ENCODE measurements at regions not wholly inside any gene's neighbourhood (a gene's known extent, or its start where the extent isn't known, plus 50 kb on each side); places are given as distances from the start of the nearest gene placed in this dataset.

DNA sequence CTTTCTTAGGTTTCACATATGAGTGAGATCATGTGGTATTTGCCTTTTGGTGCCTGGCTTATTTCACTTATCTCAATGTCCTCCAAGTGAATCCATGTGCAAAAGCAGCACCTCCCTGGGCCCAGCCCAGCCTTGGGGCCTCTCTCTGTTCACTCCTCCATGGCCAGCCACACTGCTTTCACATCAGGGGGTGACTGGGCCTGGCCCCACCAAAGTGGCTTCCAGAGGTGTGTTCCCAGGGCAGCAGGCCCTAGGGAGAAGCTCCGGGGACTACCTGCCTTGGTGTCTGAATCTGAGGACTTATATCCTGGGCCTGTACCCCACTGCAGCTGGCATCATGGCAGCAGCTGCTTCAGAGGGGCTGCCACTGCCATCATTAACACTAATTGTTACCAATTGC lies 829.9 kb upstream of the SLITRK5 start:
- Histone ChIP-seq H3K4me2 (ENCODE audit: insufficient read depth, insufficient read length, low read length) (no peak overlapping the region), H3K4me1 (ENCODE audit: insufficient read depth, low read length) (no peaks in the 10 kb centered on the region), H3K14ac (ENCODE audit: insufficient read depth, low read length) (no peak overlapping the region), H3K9ac (ENCODE audit: extremely low read depth, insufficient read length, low read length) (no peak overlapping the region), H3K27me3 (ENCODE audit: insufficient read depth, low read length) (no peaks in the 10 kb centered on the region), H4K8ac (replicated peaks; ENCODE audit: insufficient read length, low read depth, low read length) (no peak overlapping the region), H2BK120ac (ENCODE audit: low read depth, low read length, poor library complexity, severe bottlenecking) (no peak overlapping the region), H3K18ac (ENCODE audit: insufficient read length, low read depth, low read length) (no peak overlapping the region), H2AK5ac (ENCODE audit: insufficient read length, low read length) (no peak overlapping the region), H3K56ac (ENCODE audit: insufficient read length, low read depth, low read length) (no peak overlapping the region), H2AFZ (ENCODE audit: low read length) (no peak overlapping the region), H2BK12ac (ENCODE audit: insufficient read length, low read depth, low read length) (no peak overlapping the region), H3K23me2 (ENCODE audit: insufficient read length, low read depth, low read length, poor library complexity, severe bottlenecking) (no peaks in the 10 kb centered on the region), H2BK15ac (ENCODE audit: low read depth, low read length) (no peak overlapping the region), H3T11ph (ENCODE audit: low read length) (no peak overlapping the region), H3K79me1 (ENCODE audit: insufficient read depth, low read depth, low read length, poor library complexity, severe bottlenecking) (no peaks in the 10 kb centered on the region), H3K79me2 (ENCODE audit: insufficient read depth, low read length) (no peaks in the 10 kb centered on the region), H3K23ac (ENCODE audit: insufficient read length, low read depth, low read length) (no peak overlapping the region), H3K4ac (ENCODE audit: low read depth, low read length) (no peak overlapping the region), H4K20me1 (ENCODE audit: control insufficient read depth, insufficient read depth, insufficient read length) (no peaks in the 10 kb centered on the region), H4K91ac (ENCODE audit: insufficient read length, low read depth, low read length) (no peak overlapping the region), H2BK20ac (ENCODE audit: low read depth, low read length, poor library complexity, severe bottlenecking) (no peak overlapping the region), H3K9me3 (ENCODE audit: control insufficient read depth, low read depth, low read length) (no peaks in the 10 kb centered on the region), H3K27ac (ENCODE audit: insufficient read length, low read depth, low read length) (no peak overlapping the region), H4K5ac (ENCODE audit: insufficient read length, low read depth, low read length) (no peak overlapping the region), H2BK5ac (ENCODE audit: insufficient read length, low read length) (no peak overlapping the region)
- no CpG with 5 or more reads among the region's 1 CpG for WGBS (ENCODE audit: extremely low coverage, insufficient read length, low lambda C conversion rate)
- H3K27ac Mint-ChIP-seq, result no peak overlapping the region; a peak in 1 of 7 replicates
- H3K27me3 Mint-ChIP-seq (ENCODE audit: low read depth), result no peaks in the 10 kb centered on the region
- H3K9me3 Mint-ChIP-seq, result peaks cover 13% of the 10 kb centered on the region in 2 experiments
- H3K4me1 Mint-ChIP-seq, result no peaks in the 10 kb centered on the region
- no peak overlapping the region for H3K4me3 Mint-ChIP-seq
- DNase-seq, result no peak
- H3K36me3 Mint-ChIP-seq (ENCODE audit: insufficient read depth in 1 of 3, low read depth in 3 of 3), result peaks cover 6 to 13% (median 7%) of the 10 kb centered on the region in 3 experiments
- TF ChIP-seq, protein P1, sequence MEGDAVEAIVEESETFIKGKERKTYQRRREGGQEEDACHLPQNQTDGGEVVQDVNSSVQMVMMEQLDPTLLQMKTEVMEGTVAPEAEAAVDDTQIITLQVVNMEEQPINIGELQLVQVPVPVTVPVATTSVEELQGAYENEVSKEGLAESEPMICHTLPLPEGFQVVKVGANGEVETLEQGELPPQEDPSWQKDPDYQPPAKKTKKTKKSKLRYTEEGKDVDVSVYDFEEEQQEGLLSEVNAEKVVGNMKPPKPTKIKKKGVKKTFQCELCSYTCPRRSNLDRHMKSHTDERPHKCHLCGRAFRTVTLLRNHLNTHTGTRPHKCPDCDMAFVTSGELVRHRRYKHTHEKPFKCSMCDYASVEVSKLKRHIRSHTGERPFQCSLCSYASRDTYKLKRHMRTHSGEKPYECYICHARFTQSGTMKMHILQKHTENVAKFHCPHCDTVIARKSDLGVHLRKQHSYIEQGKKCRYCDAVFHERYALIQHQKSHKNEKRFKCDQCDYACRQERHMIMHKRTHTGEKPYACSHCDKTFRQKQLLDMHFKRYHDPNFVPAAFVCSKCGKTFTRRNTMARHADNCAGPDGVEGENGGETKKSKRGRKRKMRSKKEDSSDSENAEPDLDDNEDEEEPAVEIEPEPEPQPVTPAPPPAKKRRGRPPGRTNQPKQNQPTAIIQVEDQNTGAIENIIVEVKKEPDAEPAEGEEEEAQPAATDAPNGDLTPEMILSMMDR (conservative IDR thresholded peaks at IDR 0.05), result no peak

All from H9 (cell line).